Astrocyte of the spinal cord (primary cell): ENCODE measurements at regions not wholly inside any gene's neighbourhood (a gene's known extent, or its start where the extent isn't known, plus 50 kb on each side); places are given as distances from the start of the nearest gene placed in this dataset.

Source experiments
- DNase-seq: peaks from one replicate; pipeline ENCODE4 v3.0.0; 2011; ENCODE audit warnings: low read depth, low spot score
- H3K4me3 ChIP-seq: 2 replicates; pipeline ENCODE4 v1.5.1; 2011; ENCODE audit warnings: low read depth, mild to moderate bottlenecking, low read length, moderate library complexity
- CTCF ChIP-seq: IDR thresholded peaks from 2 replicates; pipeline ENCODE4 v1.5.1; 2012; ENCODE audit warnings: low read depth, mild to moderate bottlenecking, low read length, inconsistent platforms
- in situ Hi-C: cut with HindIII; loops from 2 replicates; pipeline ENCODE4 v1.10.0; 2017; ENCODE audit warnings: low sequenced_read_pairs

- H3K4me3 ChIP-seq: no peak overlapping the region
- no peak for DNase-seq
- in situ Hi-C loops: no loop called here
- TF ChIP-seq CTCF: no peak
Measured at GRCh38 chr2:2939078-2939795, 438.4 kb downstream of the EIPR1 start.

- H3K4me3 ChIP-seq: no peak overlapping the region
- in situ Hi-C loops: no loop called here
- DNase-seq: no peak
- no peak for TF ChIP-seq CTCF
Measured at GRCh38 chr2:2938481-2938880, 439.1 kb downstream of the EIPR1 start.

GRCh38 chr2:2935445-2936149 is 442.0 kb downstream of the EIPR1 start:
- in situ Hi-C loops: no loop called here
- TF ChIP-seq CTCF: no peak
- no peak for DNase-seq
- H3K4me3 ChIP-seq: no peak overlapping the region

GRCh38 chr2:2933426-2933825 is 444.2 kb downstream of the EIPR1 start:
- DNase-seq: no peak
- TF ChIP-seq CTCF: no peak
- H3K4me3 ChIP-seq: no peak overlapping the region
- in situ Hi-C loops: no loop called here

GRCh38 chr2:2932692-2933305 is 444.8 kb downstream of the EIPR1 start:
- no peak for TF ChIP-seq CTCF
- DNase-seq: no peak
- in situ Hi-C loops: no loop called here
- no peak overlapping the region for H3K4me3 ChIP-seq

- H3K4me3 ChIP-seq: no peak overlapping the region
- in situ Hi-C loops: no loop called here
- DNase-seq: no peak
- no peak for TF ChIP-seq CTCF
Measured at GRCh38 chr2:2932189-2932588, 445.4 kb downstream of the EIPR1 start.
